ENCODE measurements at regions not wholly inside any gene's neighbourhood (a gene's known extent, or its start where the extent isn't known, plus 50 kb on each side); places are given as distances from the start of the nearest gene placed in this dataset.

- no peak for TF ChIP-seq CTCF (conservative IDR thresholded peaks at IDR 0.05; ENCODE audit: low read length)
- no peak for TF ChIP-seq EZH2phosphoT487 (IDR thresholded peaks at IDR 0.05; ENCODE audit: borderline replicate concordance)
Measured at GRCh38 chr1:105427543-105427942, 1628.9 kb upstream of the PRMT6 start.
